ENCODE measurements at regions not wholly inside any gene's neighbourhood (a gene's known extent, or its start where the extent isn't known, plus 50 kb on each side); places are given as distances from the start of the nearest gene placed in this dataset.

- no peak for TF ChIP-seq GABPB1 (CRISPR knock-in tag; IDR thresholded peaks at IDR 0.05)
- no peak for TF ChIP-seq CTCF (IDR thresholded peaks at IDR 0.05)
- no peak for TF ChIP-seq CREM (CRISPR knock-in tag; IDR thresholded peaks at IDR 0.05)
- no peak for TF ChIP-seq ZNF423 (CRISPR knock-in tag; IDR thresholded peaks at IDR 0.05)
- TF ChIP-seq ZNF138 (CRISPR knock-in tag; conservative IDR thresholded peaks at IDR 0.05): no peak
- no peak for TF ChIP-seq CBFB (CRISPR knock-in tag; IDR thresholded peaks at IDR 0.05; ENCODE audit: low read depth)
- TF ChIP-seq TEAD4 (CRISPR knock-in tag; IDR thresholded peaks at IDR 0.05): no peak
Observed at GRCh38 chr4:127155116-127155515, 477.6 kb upstream of the INTU start.
